Stimulated activated naive CD8-positive, alpha-beta T cell treated with anti-CD3 and anti-CD28 coated beads, Interleukin-15, amount 100 ng/mL, for 72 hours (primary cell): ENCODE measurements at regions not wholly inside any gene's neighbourhood (a gene's known extent, or its start where the extent isn't known, plus 50 kb on each side); places are given as distances from the start of the nearest gene placed in this dataset.
A peak's percentile ranks its signal among the peaks of the same experiment; 100 is the strongest.
"Not testable (repeated sequence)": the region's sequence is repeated elsewhere in the genome, so short reads cannot be mapped to it uniquely, and the experiment has no call there.

Experiments used
- ATAC-seq: fragments of 150-1000 bp; cut with Tn5 transposase; 2 replicates; pipeline ENCODE4 v1.10.0; 2021; ENCODE audit warnings: mild to moderate bottlenecking, moderate library complexity
- DNase-seq, 2 donors: peaks; one replicate each; pipeline ENCODE4 v3.0.0; 2021 to 2022
- H3K27ac Mint-ChIP-seq, 2 donors: one replicate each; pipeline ENCODE4 v1.8.0; 2022; ENCODE audit warnings: mild to moderate bottlenecking in 2 of 2, mixed read lengths in 2 of 2, moderate library complexity in 2 of 2
- H3K27me3 Mint-ChIP-seq: one replicate; pipeline ENCODE4 v1.8.0; 2022; ENCODE audit warnings: mixed read lengths
- H3K4me1 Mint-ChIP-seq: one replicate; pipeline ENCODE4 v1.8.0; 2022; ENCODE audit warnings: mild to moderate bottlenecking, mixed read lengths
- H3K4me3 Mint-ChIP-seq, 2 donors: one replicate each; pipeline ENCODE4 v1.8.0; 2022; ENCODE audit warnings: mild to moderate bottlenecking in 2 of 2, mixed read lengths in 2 of 2, moderate library complexity in 1 of 2
- H3K9me3 Mint-ChIP-seq, 2 donors: one replicate each; pipeline ENCODE4 v1.8.0; 2022; ENCODE audit warnings: mixed read lengths in 2 of 2

DNA sequence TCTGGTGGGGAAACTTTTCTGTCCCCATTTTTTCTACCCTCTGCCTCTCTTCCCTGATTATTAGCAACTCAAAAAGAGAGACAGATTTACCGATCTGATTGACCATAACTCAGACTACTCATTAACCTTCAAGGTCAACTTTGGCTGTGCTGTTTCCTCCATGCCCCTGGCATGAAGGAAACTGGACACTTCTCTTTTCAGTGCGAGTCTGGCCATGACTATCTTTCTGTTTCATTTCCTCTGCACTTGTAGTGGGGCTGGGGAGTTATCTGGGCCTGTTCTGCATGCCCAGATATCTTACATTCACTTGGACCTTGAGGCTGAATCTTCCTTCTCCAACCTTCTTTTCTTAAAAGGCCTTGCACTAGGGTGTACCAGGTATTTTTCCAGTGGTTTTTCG, 76.9 kb upstream of the SLCO2A1 start:
- Mint-ChIP-seq H3K9me3 (peaks cover 7 to 25% of the 10 kb centered on the region in 2 donors), H3K27me3 (peaks cover 9% of the 10 kb centered on the region), H3K27ac (no peak overlapping the region), H3K4me3 (no peak overlapping the region), H3K4me1 (no peaks in the 10 kb centered on the region)
- DNase-seq (no peak), ATAC-seq (no peak)

DNA sequence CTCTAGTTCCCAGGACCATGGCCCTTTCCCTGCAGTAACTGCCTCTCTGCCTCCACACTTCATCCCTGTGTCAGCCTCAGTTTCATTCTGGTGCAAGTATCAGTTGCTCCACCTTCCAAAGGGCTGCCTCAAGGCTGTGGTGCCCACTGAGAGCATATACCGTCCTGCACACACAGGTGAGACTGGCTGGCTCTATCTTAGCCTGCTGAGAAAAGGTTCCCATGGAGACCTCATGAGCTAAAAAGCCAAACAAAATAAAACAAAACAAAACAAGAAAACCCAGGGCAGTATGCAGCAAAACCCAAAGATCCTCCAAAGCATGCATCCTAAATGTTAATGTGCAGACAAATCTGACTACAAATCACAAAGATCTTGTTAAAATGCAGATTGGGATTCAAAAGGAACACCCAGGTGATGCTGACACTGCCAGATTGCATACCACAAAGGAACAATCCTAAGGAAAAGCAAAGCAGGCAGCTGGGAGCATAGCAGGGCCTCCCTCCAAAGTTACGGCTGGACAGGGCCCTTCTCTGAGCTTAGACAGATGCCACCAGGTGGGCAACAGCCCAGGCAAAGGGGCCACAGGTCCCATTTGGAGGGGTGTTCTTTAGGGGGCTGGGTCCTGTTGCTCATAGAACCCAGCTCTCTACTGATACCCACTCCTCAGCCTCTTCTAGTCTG, 76.3 kb upstream of the SLCO2A1 start:
- H3K27me3 Mint-ChIP-seq, result peaks cover 9% of the 10 kb centered on the region
- DNase-seq (no peak), ATAC-seq (no peak)
- peaks cover 7 to 26% of the 10 kb centered on the region in 2 donors for H3K9me3 Mint-ChIP-seq
- H3K4me1 Mint-ChIP-seq, result no peaks in the 10 kb centered on the region
- no peak overlapping the region for H3K27ac Mint-ChIP-seq
- no peak overlapping the region for H3K4me3 Mint-ChIP-seq

DNA sequence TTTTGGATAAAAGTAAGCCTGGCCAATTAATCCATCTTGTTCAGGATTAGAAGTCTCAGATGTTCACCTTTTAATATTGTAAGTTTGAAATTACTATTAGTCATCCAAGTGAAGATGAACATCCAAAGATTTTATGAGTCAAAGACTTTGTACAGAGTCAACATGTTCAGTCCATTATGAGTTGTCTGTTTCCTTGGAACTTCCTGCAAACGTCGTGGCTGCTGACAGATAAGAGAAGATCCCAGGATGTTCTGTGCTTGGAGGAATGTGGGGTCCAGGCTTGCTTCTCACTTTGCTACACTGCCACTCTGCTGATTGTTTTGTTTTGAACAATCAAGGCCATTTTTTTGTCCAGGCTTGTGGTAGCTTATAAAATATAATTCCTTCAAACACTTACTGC, 74.3 kb upstream of the SLCO2A1 start:
- no peak overlapping the region for H3K4me3 Mint-ChIP-seq
- no peak overlapping the region for H3K27ac Mint-ChIP-seq
- ATAC-seq (no peak), DNase-seq (no peak)
- H3K27me3 Mint-ChIP-seq, result peaks cover 9% of the 10 kb centered on the region
- no peaks in the 10 kb centered on the region for H3K4me1 Mint-ChIP-seq
- peaks cover 7 to 44% of the 10 kb centered on the region in 2 donors for H3K9me3 Mint-ChIP-seq

DNA sequence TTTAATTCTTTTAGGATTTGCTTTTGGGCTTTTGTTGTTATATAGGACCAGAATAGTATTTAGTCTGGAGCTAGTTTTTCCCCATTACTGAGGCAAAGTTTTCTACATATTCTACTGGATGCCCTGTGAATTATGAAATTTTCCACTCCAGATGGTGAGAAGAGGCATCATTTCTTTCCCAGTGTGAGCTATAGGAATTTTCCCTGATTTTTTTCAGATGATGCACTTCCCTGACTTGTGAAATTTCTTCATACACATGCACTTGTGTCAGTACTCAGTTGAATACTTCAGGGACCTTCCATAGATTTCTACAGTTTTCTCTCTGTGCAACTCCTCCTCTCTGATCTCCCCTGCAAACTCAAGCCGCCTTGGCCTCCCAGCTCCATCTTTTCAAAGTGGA, 73.7 kb upstream of the SLCO2A1 start:
- no peaks in the 10 kb centered on the region for H3K4me1 Mint-ChIP-seq
- no peak overlapping the region for H3K27ac Mint-ChIP-seq
- H3K27me3 Mint-ChIP-seq, result peaks cover 9% of the 10 kb centered on the region
- no peak overlapping the region for H3K4me3 Mint-ChIP-seq
- ATAC-seq (no peak), DNase-seq (no peak)
- peaks cover 7 to 50% of the 10 kb centered on the region in 2 donors for H3K9me3 Mint-ChIP-seq

DNA sequence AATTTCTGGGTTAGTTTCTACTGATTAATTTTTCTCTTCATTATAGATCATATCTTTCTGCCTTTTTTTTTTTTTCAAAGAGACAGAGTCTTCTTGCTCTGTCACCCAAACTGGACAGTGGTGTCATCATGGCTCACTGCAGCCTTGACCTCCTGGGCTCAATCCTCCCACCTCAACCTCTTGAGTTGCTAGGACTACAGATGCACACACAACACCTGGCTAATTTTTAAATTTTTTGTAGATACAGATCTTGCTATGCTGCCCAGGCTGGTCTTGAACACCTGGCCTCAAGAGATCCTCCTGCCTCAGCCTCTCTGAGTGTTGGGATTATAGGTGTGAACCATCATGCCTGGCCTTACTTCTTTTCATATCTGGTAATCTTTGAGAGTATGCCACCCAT, 73.3 kb upstream of the SLCO2A1 start:
- Mint-ChIP-seq H3K9me3 (peaks cover 7 to 53% of the 10 kb centered on the region in 2 donors), H3K4me1 (no peaks in the 10 kb centered on the region), H3K27me3 (peaks cover 9% of the 10 kb centered on the region), H3K4me3 (no peak overlapping the region), H3K27ac (no peak overlapping the region)
- no peak for ATAC-seq
- no peak for DNase-seq

DNA sequence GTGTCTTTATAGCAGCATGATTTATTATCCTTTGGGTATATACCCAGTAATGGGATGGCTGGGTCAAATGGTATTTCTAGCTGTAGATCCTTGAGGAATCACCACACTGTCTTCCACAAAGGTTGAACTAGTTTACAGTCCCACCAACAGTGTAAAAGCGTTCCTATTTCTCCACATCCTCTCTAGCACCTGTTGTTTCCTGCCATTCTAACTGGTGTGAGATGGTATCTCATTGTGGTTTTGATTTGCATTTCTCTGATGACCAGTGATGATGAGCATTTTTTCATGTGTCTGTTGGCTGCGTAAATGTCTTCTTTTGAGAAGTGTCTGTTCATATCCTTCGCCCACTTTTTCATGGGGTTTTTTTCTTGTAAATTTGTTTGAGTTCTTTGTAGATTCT, 66.5 kb upstream of the SLCO2A1 start:
- DNase-seq, H3K27ac Mint-ChIP-seq, H3K4me1 Mint-ChIP-seq, ATAC-seq, H3K4me3 Mint-ChIP-seq, H3K27me3 Mint-ChIP-seq: not testable (repeated sequence)
- H3K9me3 Mint-ChIP-seq, result peaks cover 0 to 39% of the 10 kb centered on the region in 2 donors

DNA sequence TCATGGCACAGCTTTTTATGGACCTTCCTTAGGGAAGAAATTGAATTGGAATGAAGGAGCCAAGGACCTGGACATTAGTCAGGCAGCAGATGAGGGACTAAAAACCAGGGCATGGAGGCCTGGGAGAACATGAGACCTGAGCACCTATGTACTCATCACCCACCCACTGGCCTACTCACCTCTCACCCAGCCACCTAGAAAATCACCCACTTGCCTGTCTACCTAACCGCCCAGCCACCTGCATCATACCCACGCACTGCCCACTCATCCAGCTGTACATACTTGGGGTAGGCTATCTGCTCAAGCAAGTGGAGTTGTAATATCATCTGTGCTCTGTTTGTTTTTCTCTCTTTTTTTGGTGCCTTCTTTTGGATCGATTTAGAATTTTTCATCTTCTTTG, 65.3 kb upstream of the SLCO2A1 start:
- H3K9me3 Mint-ChIP-seq, result peaks cover 0 to 30% of the 10 kb centered on the region in 2 donors
- ATAC-seq, result no peak
- DNase-seq, result no peak
- no peaks in the 10 kb centered on the region for H3K4me1 Mint-ChIP-seq
- H3K27ac Mint-ChIP-seq, result no peak overlapping the region
- no peak overlapping the region for H3K4me3 Mint-ChIP-seq
- H3K27me3 Mint-ChIP-seq, result no peaks in the 10 kb centered on the region

DNA sequence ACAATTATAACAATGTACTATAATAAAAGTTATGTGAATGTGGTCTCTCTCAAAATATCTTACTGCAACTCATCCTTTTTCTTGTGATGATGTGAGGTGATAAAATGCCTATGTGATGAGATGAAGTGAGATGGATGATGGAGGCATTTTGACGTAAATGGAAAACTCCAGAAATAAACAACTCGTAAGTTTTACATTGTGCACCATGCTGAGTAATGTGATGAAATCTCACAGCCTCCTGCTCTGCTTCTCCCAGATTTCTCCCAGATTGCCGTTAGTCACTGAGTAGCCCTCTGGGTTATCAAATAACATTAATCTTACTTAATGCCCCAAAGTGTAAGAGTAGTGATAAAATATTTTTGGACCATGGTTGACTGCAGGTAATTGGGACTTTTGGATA, 64.8 kb upstream of the SLCO2A1 start:
- Mint-ChIP-seq H3K4me3 (no peak overlapping the region), H3K4me1 (no peaks in the 10 kb centered on the region), H3K9me3 (peaks cover 0 to 25% of the 10 kb centered on the region in 2 donors), H3K27me3 (no peaks in the 10 kb centered on the region), H3K27ac (no peak overlapping the region)
- ATAC-seq (no peak), DNase-seq (no peak)

DNA sequence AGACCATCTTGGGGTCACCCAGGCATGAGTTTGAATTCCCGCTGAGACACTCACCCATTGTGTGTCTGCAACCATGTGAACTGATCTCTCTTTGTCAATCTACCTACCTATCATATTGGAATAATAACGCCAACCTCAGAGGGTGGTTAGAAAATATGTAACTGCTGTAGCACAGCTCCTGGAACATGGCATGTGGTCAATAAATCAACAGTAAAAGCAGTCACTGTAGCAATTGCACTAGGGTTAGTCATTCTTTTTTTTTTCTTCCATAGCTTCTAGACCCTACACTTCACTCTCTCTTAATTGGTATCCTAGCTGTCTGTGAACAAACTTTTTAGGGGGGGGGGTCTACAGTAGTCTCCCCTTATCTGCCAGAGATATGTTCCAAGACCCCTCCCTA, 64.2 kb upstream of the SLCO2A1 start:
- no peak overlapping the region for H3K27ac Mint-ChIP-seq
- ATAC-seq (no peak), DNase-seq (no peak)
- no peaks in the 10 kb centered on the region for H3K4me1 Mint-ChIP-seq
- H3K27me3 Mint-ChIP-seq, result no peaks in the 10 kb centered on the region
- peaks cover 4 to 20% of the 10 kb centered on the region in 2 donors for H3K9me3 Mint-ChIP-seq
- no peak overlapping the region for H3K4me3 Mint-ChIP-seq

DNA sequence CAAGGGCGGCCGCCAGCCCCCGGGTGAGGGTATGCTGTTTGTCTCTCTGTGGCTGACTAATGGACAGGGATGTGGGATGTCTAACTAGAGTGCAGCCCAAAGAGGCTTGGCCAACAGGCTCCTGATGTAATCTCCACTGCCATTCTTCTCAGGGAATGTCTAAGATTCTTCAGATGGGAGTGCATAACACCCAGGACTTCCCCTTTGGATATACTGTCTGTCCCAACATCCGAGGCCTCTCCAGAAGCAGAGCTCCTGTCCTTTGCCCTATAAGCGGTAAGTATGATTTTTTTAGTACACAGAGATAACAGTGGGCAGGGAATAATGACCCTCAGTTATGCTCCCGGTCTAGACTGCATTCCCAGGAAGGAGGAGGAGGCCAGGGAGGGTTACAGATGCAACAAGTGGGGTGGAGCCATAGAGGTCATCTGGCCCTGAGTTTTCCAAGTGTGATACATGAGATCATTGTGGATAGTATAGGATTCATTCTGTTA, 62.5 kb upstream of the SLCO2A1 start:
- no peak for DNase-seq
- Mint-ChIP-seq H3K4me3 (no peak overlapping the region), H3K27me3 (no peaks in the 10 kb centered on the region), H3K27ac (no peak overlapping the region), H3K4me1 (no peaks in the 10 kb centered on the region), H3K9me3 (peaks cover 9 to 26% of the 10 kb centered on the region in 2 donors)
- no peak for ATAC-seq

DNA sequence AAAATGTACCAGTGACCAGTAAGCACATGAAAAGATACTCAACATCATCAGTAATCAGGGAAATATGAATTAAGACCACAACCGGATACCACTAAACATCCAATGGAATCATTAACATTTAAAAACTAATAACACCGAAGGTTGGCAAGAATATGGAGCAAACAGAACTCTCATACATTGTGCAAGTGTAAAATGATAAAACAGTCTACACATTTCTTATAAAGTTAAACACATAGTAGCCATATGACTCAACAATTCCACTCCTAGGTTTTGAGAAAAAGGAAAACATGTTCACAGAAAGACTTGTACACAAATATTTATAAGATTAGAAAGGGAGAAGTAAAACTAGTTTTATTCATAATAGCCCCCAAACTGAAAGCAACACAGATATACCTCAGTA, 60.3 kb upstream of the SLCO2A1 start:
- no peak for DNase-seq
- no peak overlapping the region for H3K4me3 Mint-ChIP-seq
- no peaks in the 10 kb centered on the region for H3K4me1 Mint-ChIP-seq
- no peaks in the 10 kb centered on the region for H3K27me3 Mint-ChIP-seq
- no peak for ATAC-seq
- H3K27ac Mint-ChIP-seq, result no peak overlapping the region
- peaks cover 9 to 22% of the 10 kb centered on the region in 2 donors for H3K9me3 Mint-ChIP-seq

DNA sequence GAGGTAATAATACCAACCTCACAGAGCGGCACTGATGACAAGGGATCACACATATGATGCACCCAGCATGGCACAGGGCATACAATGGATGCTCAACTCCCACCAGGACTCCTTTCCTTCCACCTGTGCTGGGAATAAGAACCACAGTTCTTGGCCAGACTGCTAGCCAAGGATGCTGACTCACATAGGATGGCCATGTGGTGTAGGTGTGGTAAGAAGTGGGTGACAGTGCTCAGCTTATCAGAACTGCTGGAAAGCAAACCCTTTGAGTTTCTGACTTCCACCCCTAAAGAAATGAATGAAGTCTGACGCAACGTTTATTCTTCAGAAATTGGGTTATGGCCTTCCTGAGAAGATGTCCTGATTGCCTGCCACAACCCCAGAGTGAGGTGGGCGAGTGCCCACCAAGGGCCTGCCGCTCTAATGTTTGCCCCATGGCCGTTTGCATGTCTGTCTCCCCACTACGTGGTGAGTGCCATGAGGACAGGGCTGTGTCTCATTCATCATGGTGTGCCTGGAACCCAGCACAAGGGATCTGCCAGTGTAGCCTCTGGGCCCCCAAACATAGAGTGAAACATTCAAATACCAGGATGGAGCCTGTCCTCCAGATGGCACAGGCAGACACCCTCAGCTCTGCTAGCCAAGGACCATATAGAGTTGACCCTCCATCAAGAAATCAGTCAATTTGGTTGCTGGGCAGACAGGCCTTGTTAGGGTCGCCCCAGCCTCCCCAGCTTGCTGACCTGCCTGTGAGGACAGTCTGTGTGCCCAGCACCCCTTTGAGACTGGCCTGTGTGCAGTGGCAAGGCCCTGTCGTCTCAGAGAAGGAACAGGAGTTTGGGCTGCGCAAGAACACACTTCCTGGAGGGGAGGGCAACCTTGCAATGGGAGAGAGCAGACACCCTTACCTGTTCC, 57.6 kb upstream of the SLCO2A1 start:
- H3K4me1 Mint-ChIP-seq, result no peaks in the 10 kb centered on the region
- H3K27me3 Mint-ChIP-seq, result no peaks in the 10 kb centered on the region
- H3K27ac Mint-ChIP-seq, result no peak overlapping the region
- peaks cover 9 to 15% of the 10 kb centered on the region in 2 donors for H3K9me3 Mint-ChIP-seq
- ATAC-seq (no peak), DNase-seq (no peak)
- no peak overlapping the region for H3K4me3 Mint-ChIP-seq

DNA sequence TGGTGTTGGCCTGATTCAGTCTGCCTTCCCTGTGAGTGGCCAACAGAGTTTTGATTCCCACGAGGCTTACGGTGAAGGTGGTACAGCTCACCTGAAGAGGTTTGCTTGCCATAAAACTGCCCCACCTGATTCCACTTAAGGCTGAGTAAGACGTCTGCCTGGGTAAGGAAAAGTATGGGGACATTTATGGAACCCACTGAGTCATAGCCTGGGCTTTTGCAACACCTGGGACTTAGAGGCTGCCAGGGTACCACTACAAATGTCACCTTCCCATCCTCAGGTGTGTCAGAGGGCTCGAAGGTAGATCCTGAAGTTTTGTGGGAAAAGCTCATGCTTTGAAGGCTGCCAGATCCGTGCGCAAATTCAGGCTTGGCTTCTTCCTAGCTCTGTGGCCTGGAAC, 56.9 kb upstream of the SLCO2A1 start:
- ATAC-seq (no peak), DNase-seq (no peak)
- peaks cover 9 to 15% of the 10 kb centered on the region in 2 donors for H3K9me3 Mint-ChIP-seq
- H3K27ac Mint-ChIP-seq, result no peak overlapping the region
- H3K27me3 Mint-ChIP-seq, result no peaks in the 10 kb centered on the region
- no peaks in the 10 kb centered on the region for H3K4me1 Mint-ChIP-seq
- no peak overlapping the region for H3K4me3 Mint-ChIP-seq

DNA sequence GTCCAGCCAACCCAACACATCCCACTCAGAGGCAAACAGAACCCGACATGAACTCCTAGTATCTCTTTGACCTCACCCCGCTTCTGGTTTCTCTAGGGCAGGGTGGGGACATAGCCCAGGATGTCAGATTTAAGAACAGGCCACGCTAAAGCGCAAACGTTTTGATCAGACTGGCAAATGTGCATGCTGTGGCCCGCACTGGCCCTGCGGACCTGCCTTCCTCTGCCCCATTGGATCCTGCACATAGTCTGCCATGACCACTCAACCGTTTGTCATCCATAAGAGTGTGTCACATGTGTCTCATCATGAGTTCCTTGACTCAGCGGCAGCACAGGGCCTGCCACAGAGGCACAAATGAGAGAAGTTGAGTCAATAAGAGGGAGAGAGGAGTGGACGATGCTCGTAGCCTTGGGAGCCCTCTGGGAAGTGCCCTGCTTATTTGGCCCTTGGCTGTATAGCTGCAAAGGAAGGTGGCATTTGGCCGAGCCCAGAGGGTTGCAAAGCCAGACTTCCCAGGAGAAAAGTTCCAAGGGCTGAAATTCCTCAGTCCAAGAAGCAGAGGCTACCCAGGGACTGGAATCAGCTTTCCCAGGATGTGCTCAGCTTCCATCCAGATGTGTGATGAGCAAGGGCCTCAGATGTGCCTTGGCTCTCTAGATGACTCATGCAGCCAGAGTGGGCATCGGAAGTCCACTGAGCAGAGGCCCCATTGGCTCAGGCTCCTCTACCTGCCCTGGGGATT, 55.5 kb upstream of the SLCO2A1 start:
- Mint-ChIP-seq H3K27me3 (no peaks in the 10 kb centered on the region), H3K4me3 (no peak overlapping the region), H3K27ac (no peak overlapping the region), H3K4me1 (no peaks in the 10 kb centered on the region), H3K9me3 (peaks cover 9 to 15% of the 10 kb centered on the region in 2 donors)
- DNase-seq (no peak), ATAC-seq (no peak)

DNA sequence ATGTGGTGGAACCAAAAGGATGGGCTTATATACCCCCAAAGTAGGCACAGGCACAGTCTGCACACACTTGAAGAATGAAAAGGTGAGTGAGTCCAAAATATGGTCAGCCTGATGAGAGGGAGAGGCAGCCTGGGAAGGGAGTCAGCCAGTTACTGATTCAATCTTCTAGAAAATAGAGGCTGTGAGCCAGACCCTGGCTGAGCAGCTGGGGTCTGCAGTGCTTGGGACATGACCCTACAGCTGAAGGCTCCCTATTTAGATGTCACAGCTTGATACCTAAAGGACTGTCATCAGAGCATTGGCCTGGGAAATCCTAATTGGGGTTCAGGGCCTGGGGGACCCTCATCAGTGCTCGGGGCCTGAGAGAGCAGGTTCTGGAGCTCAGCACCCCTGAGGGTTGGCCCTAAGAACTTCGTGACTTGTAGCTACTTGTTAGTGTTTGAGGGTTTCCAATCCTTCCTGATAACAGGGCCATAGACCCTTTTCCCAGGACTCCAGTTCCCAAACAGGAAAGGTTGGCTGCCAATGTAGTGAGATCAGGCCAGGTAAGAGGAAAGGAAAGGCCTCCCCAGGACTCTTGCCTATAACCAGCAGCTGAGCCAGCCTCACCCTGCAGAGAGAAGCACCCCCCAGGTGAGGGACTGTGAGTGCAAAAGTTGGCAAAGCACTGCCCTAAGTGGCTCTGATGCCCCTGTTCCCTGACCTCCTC, 54.7 kb upstream of the SLCO2A1 start:
- Mint-ChIP-seq H3K4me1 (no peaks in the 10 kb centered on the region), H3K9me3 (peaks cover 9 to 15% of the 10 kb centered on the region in 2 donors), H3K4me3 (no peak overlapping the region), H3K27ac (no peak overlapping the region), H3K27me3 (no peaks in the 10 kb centered on the region)
- DNase-seq, result no peak
- peak; percentile 20 for ATAC-seq
